DMS53 treated with DMSO at 0.1 percent for 48 hours (cell line): ENCODE measurements at regions not wholly inside any gene's neighbourhood (a gene's known extent, or its start where the extent isn't known, plus 50 kb on each side); places are given as distances from the start of the nearest gene placed in this dataset.
"Not testable (repeated sequence)": the region's sequence is repeated elsewhere in the genome, so short reads cannot be mapped to it uniquely, and the experiment has no call there.

Source experiments
- DNase-seq: peaks from one replicate; lab custom pipeline; 2025; ENCODE audit not compliant: unreplicated experiment; lab: John Stamatoyannopoulos, UW

DNA sequence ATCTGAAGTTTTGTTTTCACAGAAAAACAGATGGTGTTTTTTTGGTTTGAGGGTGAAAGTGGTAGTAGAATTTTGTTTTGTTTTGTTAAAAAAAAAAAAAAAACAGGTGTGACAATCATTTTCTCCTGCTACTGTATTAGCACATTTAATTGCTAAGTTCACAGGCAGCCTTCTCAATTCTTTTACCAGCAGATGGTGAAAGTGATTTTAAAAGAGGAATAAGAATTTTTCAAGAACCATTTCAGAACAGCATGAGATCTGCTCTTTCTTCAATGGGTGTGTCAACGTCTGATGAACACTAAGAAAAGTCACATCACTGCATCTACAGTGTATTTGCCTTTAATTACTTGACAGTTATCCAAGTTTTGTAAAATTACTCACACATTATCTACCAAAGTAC is 303.7 kb upstream of the USP15 start:
- no peak for DNase-seq

GRCh38 chr12:61974461-61974860 is 285.7 kb upstream of the USP15 start:
- no peak for DNase-seq

GRCh38 chr12:61985830-61986229 is 274.4 kb upstream of the USP15 start:
- DNase-seq: no peak

GRCh38 chr12:61987173-61987572 is 273.0 kb upstream of the USP15 start:
- no peak for DNase-seq

GRCh38 chr12:61991661-61992060 is 268.5 kb upstream of the USP15 start:
- DNase-seq: no peak

DNA sequence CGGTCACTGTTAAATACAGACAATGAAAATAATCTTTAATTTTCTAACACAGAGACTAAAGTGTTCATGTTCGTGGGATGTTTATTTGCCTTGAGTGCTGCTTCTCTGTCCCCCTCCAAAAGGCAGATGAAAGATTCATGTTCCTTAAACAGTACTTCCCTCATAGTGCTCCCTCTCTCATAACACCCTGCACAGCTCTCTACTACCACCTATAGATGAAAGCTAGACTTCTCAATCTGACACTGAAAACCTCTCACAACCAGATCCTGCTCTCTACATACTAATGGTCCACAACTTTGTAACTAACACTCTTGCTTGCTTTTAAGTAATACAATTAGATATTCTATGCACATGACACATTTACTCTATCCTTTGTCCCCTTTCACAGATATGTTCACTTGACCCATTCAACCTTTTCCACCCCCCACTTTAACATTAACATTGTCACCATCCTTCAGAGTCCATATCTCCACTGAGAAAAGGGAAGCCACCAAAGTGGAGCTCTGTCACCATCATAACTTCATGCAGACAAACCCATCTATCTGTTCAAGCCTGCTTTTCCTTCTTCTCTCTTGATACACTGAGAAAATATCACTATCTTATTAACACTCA is 266.4 kb upstream of the USP15 start:
- peak; percentile 58 for DNase-seq

- DNase-seq: no peak
Measured at GRCh38 chr12:61996717-61997116, 263.5 kb upstream of the USP15 start.

DNA sequence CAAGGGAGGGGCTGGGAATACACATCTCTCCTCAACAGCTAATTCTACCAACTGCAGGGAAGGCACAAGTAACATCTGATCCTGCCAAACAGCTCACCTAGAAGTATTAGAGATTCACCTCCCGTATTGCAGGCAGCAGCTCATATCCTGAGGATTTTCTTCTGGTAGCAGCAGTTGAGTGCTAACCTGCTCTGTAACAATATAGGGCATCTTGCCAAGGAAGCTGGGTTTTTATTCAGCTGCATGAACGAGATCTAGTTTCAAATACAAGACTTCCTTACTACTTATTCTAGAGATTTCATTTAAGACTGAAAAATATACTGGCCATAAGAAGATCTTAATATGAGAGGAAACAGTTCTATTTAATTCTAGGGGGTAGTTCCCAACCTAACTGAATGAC is 261.4 kb upstream of the USP15 start:
- no peak for DNase-seq

- no peak for DNase-seq
Measured at GRCh38 chr12:61999311-61999710, 260.9 kb upstream of the USP15 start.

GRCh38 chr12:62001424-62001823 is 258.8 kb upstream of the USP15 start:
- no peak for DNase-seq

DNA sequence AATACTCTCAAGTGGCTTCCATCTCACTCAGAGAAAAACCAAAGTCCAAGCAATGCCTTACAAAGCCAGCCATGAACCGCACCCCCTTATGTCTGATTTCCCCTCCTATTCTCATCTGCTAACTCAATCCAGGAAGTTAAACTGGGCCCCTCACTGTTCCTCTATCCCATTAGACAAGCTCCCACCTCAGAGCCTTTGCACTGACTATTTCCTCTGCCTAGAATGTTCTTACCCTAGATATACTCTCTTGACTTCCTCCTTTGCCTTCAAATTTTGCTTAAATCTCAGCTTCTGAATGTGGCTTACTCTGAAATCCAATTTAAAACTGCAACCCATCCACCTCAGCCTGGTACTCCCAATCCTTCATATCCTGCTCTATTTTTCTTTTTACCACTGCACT is 257.0 kb upstream of the USP15 start:
- no peak for DNase-seq

- no peak for DNase-seq
Measured at GRCh38 chr12:62003701-62004100, 256.5 kb upstream of the USP15 start.

DNA sequence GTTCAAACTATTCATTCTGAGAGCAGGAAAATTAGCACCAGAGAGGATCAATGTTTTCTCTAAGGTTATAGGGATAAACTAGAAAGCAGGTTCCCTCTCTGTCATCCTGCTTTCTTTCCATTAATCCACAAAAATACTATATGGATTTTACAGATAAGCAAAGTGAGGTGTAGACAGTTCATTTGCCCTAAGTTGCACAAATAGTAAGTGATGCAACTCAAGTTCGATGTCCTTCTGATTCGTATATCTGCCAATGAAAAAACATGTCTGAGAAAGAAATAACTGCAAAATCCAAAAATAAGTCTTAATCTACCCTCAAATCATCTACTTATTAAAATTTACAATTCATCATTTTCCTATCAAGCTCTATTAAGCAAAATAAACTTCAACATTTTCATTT is 254.6 kb upstream of the USP15 start:
- DNase-seq: no peak

GRCh38 chr12:62006076-62006732 is 254.0 kb upstream of the USP15 start:
- DNase-seq: peak; percentile 78

GRCh38 chr12:62008703-62009102 is 251.5 kb upstream of the USP15 start:
- no peak for DNase-seq

GRCh38 chr12:62009445-62009844 is 250.8 kb upstream of the USP15 start:
- DNase-seq: no peak

DNA sequence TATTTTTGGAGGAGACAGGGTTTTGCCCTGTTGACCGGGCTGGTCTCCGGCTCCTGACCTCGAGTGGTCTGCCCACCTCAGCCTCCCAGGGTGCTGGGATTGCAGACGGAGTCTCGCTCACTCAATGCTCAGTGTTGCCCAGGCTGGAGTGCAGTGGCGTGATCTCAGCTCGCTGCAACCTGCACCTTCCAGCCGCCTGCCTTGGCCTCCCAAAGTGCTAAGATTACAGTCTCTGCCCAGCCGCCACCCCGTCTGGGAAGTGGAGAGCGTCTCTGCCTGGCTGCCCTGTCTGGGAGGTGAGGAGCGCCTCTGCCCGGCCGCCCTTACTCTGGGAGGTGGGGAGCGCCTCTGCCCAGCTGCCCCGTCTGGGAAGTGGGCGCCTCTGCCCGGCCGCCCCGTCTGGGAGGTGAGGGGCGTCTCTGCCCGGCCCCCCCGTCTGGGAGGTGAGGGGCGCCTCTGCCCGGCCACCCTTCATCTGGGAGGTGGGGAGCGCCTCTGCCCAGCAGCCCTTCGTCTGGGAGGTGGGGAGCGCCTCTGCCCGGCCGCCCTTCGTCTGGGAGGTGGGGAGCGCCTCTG is 249.8 kb upstream of the USP15 start:
- DNase-seq: not testable (repeated sequence)

DNA sequence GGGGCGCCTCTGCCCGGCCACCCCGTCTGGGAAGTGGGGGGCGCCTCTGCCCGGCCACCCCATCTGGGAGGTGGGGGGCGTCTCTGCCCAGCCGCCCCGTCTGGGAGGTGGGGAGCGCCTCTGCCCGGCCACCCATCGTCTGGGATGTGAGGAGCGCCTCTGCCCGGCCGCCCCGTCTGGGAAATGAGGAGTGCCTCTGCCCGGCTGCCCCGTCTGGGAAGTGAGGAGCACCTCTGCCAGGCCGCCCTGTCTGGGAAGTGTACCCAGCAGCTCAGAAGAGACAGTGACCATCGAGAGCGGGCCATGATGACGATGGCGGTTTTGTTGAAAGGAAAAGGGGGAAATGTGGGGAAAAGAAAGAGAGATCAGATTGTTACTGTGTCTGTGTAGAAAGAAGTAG is 249.2 kb upstream of the USP15 start:
- DNase-seq: not testable (repeated sequence)

GRCh38 chr12:62014330-62014729 is 245.9 kb upstream of the USP15 start:
- DNase-seq: no peak

GRCh38 chr12:62016021-62016420 is 244.2 kb upstream of the USP15 start:
- DNase-seq: no peak

GRCh38 chr12:62021808-62022207 is 238.4 kb upstream of the USP15 start:
- DNase-seq: no peak

DNA sequence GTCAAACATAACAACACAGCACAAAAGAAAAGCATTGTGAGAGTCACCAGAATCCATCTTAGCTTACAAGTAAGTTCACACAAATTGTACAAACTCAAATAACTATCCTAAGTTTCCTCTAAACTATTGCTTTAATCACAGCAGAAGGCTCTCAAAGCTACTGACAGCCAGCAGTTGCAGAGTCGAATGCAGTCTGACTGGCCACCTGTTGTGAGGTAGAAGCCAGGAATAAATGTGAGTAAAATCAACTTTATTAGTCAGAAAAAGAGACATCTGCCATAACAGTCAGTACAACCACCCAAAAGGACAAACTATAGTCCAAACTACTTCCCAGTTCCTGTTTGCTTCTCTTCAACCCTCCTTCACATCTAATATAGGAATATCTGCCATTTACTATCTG is 231.7 kb upstream of the USP15 start:
- DNase-seq: no peak

GRCh38 chr12:62032870-62033269 is 227.3 kb upstream of the USP15 start:
- no peak for DNase-seq
